ENCODE measurements at regions not wholly inside any gene's neighbourhood (a gene's known extent, or its start where the extent isn't known, plus 50 kb on each side); places are given as distances from the start of the nearest gene placed in this dataset.

- TF ChIP-seq CTCF (IDR thresholded peaks at IDR 0.05; ENCODE audit: poor library complexity, severe bottlenecking) (no peak), REST (IDR thresholded peaks at IDR 0.05; ENCODE audit: borderline replicate concordance) (no peak), EP300 (conservative IDR thresholded peaks at IDR 0.05; ENCODE audit: poor library complexity, severe bottlenecking) (no peak), EZH2 (IDR thresholded peaks at IDR 0.05; ENCODE audit: borderline replicate concordance, insufficient read depth, low read length, poor library complexity, severe bottlenecking) (no peak), POLR2AphosphoS5 (IDR thresholded peaks at IDR 0.05) (no peak), TAF1 (IDR thresholded peaks at IDR 0.05; ENCODE audit: low read depth) (no peak)
Measured at GRCh38 chr7:17108049-17108584, 190.3 kb upstream of the AHR start.

Measured in neural cell (in vitro differentiated cells).